ENCODE measurements at regions not wholly inside any gene's neighbourhood (a gene's known extent, or its start where the extent isn't known, plus 50 kb on each side); places are given as distances from the start of the nearest gene placed in this dataset.

DNA sequence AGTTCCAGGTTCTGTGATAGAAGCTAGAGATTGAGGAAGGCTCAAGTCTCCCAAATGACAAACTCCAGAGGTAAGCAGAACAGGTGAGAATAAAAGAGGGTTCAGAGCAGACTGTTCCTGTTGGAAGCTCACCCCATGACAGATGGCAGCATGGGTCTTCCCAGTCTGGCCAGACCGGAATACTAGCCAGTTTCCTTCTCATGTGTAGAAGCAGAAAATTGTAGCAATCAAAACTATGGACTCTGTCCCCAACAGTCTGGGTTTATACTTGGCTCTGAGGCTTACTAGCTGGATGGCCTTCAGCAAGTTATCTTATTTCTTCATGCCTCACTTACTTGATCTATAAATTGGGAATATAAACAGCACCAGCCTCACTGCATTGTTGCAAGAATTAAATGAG, 494.8 kb downstream of the MN1 start:
- H3K27me3 ChIP-seq (replicated peaks; ENCODE audit: insufficient read depth): no peaks in the 10 kb centered on the region
- no peaks in the 10 kb centered on the region for H3K9me3 ChIP-seq
- no peak for DNase-seq (ENCODE audit: low spot score)
- no peaks in the 10 kb centered on the region for H3K36me3 ChIP-seq
- H3K4me1 ChIP-seq (replicated peaks): no peaks in the 10 kb centered on the region
- 83% methylated on average over 1 of the region's 1 CpG for WGBS
- no peak overlapping the region for H3K4me3 ChIP-seq
- intact Hi-C loops (cut with DNase I): no loop called here
- TF ChIP-seq CTCF (IDR thresholded peaks at IDR 0.05) (no peak), POLR2A (IDR thresholded peaks at IDR 0.05) (no peak), POLR2AphosphoS5 (IDR thresholded peaks at IDR 0.05) (no peak)
- no peak overlapping the region for H3K27ac ChIP-seq

DNA sequence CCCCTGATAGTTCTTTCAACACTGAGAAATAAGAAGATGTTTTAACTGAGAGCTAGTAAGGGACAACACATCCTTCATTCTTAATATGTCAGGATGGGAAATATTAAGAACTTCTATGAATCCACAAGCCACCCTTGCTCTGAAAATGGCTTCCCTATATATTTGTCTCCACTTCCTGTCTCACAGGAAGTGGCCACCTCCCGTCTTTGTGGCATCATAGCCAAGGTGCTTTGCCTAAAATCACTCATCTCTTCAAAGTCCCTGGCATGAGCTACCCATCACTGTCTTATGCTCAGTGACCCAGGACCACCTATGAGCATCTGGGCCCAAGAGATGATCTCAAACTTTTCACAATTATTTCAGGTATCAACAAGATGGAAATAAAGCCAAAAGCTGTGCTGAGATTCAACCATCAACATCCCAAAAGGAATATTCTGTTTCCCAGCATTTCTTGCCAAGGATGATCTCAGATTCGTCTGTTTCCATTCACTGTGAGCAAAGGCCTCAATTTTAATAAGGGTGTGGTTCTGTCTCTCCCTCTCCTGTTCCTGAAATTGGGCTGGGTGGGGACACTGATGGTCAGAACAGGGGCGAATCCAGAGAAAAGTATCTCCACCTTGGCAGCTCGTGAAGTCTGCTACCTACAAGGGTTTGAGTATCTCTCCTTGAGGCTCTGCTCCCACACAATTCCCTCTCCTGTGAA, 493.9 kb downstream of the MN1 start:
- H3K27me3 ChIP-seq (replicated peaks; ENCODE audit: insufficient read depth): no peaks in the 10 kb centered on the region
- no peaks in the 10 kb centered on the region for H3K9me3 ChIP-seq
- no peak for TF ChIP-seq POLR2A (IDR thresholded peaks at IDR 0.05)
- no peak for TF ChIP-seq POLR2AphosphoS5 (IDR thresholded peaks at IDR 0.05)
- TF ChIP-seq CTCF (IDR thresholded peaks at IDR 0.05): no peak
- no peaks in the 10 kb centered on the region for H3K36me3 ChIP-seq
- H3K4me3 ChIP-seq: no peak overlapping the region
- WGBS: 80% methylated on average over 4 of the region's 4 CpGs
- no peak overlapping the region for H3K27ac ChIP-seq
- DNase-seq (ENCODE audit: low spot score): no peak
- intact Hi-C loops (cut with DNase I): no loop called here
- H3K4me1 ChIP-seq (replicated peaks): no peaks in the 10 kb centered on the region

DNA sequence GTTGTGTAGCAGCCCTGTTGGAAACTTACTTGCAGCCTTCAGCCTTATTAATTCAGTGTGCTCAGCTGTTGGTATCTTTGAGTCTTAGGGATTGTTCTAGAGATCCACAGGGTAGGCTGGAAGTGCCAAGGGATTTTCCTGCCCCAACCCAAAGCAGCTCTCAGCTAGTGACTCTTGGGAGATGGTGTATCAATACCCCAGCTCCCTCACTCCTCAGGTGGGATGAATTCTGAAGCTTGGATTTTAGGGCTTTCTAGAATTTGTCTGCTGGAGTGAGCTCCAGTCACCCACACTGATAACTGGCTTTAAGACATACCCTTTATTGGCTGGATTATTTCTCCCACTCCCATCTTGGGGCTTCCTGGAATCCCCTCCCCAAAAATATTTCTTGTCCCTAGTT, 493.0 kb downstream of the MN1 start:
- intact Hi-C loops (cut with DNase I): no loop called here
- Histone ChIP-seq H3K4me3 (no peak overlapping the region), H3K36me3 (no peaks in the 10 kb centered on the region), H3K27ac (no peak overlapping the region), H3K4me1 (replicated peaks) (no peaks in the 10 kb centered on the region), H3K9me3 (no peaks in the 10 kb centered on the region), H3K27me3 (replicated peaks; ENCODE audit: insufficient read depth) (no peaks in the 10 kb centered on the region)
- DNase-seq (ENCODE audit: low spot score): no peak
- TF ChIP-seq POLR2AphosphoS5 (IDR thresholded peaks at IDR 0.05) (no peak), CTCF (IDR thresholded peaks at IDR 0.05) (no peak)

DNA sequence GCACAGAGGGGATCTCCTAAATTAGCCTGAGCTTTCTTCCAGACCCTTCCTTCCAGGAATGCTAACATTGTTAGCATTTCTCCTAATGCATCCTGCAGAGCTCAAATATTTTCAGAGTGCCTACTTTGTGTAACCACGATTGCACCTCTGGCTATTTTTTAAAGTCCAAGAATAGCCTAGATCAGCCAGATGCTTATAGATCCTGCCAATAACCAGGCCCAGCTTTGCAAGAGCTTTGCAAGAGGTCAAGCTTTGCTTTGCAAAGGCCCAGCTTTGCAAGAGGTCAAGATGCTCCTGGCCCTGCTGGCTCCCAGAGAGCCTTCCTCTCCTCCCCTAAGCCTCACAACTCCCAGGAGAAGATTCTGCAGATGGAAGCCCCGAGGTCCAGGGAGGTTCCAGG, 491.9 kb downstream of the MN1 start:
- 79% methylated on average over 2 of the region's 2 CpGs for WGBS
- Histone ChIP-seq H3K4me1 (replicated peaks) (no peaks in the 10 kb centered on the region), H3K36me3 (no peaks in the 10 kb centered on the region), H3K4me3 (no peak overlapping the region), H3K27me3 (replicated peaks; ENCODE audit: insufficient read depth) (peaks cover 2% of the 10 kb centered on the region), H3K9me3 (no peaks in the 10 kb centered on the region), H3K27ac (no peak overlapping the region)
- TF ChIP-seq POLR2AphosphoS5 (IDR thresholded peaks at IDR 0.05) (no peak), CTCF (IDR thresholded peaks at IDR 0.05) (no peak), POLR2A (IDR thresholded peaks at IDR 0.05) (no peak)
- DNase-seq (ENCODE audit: low spot score): no peak
- intact Hi-C loops (cut with DNase I): no loop called here

DNA sequence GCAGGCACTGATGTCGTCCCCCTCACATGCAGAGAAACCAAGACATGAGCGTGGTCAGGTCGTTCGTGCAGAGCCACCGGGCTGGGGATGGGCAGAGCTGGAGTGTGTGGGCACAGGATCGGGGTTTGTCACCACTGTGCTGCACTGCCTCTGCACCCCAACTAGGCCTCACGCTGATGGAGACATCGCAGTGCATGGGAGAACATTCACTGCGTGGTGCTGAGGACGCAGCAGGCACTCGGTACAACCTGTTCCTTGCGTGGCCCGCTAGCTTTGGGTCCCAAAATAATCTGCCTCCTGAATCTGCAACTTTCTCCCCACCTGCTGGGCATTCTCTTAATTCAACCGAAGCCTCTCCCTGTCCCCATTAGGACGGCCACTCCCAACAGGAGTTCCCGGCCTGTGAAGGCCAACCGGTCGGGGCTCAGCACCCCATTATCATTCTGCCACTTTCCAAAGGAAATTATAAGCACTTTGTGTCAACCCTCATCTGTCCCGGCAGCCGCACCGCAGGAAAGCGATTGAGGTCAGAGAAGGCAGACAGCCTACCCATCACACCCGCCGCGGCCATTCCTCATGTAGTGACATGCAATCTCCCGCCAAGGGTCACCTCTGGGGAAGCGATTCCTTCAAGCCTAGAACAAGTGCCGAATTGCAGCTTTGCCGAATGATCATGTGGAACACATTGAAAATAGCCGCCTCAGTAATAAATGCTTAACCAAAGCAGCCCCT, 490.4 kb downstream of the MN1 start:
- intact Hi-C loops (cut with DNase I): no loop called here
- Histone ChIP-seq H3K27ac (no peak overlapping the region), H3K4me1 (replicated peaks) (no peaks in the 10 kb centered on the region), H3K27me3 (replicated peaks; ENCODE audit: insufficient read depth) (peaks cover 2% of the 10 kb centered on the region), H3K9me3 (no peaks in the 10 kb centered on the region), H3K4me3 (no peak overlapping the region), H3K36me3 (no peaks in the 10 kb centered on the region)
- TF ChIP-seq POLR2A (IDR thresholded peaks at IDR 0.05): no peak
- no peak for DNase-seq (ENCODE audit: low spot score)
- WGBS: 84% methylated on average over 30 of the region's 30 CpGs

Data from prostate gland (tissue), 2 donors.